ENCODE measurements at regions not wholly inside any gene's neighbourhood (a gene's known extent, or its start where the extent isn't known, plus 50 kb on each side); places are given as distances from the start of the nearest gene placed in this dataset.

DNA sequence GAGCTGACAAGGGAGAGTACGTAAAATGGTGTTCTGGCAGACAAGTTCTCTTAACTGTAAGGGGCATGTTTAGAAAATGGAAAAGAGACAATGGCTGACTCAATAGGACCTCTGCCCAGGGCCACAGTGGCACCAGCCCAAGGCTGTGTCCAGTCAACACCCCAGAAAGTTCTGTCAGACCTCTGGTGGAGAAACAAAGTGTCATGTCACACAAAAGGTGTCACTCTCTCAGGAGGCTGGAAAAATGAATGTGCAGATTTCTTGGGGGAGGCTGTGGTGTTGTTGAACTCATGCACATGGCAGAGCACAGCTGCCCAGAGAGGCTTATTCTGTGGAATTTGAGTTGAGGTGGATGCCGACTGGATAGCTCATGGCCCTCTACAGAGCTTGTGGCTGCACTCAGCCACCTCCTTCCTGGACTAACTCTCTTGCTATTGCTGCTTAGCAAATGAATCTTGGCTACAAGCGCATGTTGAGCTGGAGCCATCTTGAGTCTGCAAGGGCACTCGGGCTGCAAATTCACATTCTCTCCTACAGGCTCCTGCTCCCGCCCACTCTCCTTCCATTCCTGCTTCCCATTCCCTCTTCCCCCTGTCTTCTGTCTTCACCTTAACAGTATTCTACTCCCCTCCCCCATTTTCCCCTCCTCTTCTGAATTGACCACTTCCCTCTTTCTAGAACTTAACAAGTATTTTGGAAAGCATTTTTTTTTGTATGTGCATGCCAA lies 55.8 kb upstream of the SLC7A14 start:
- Mint-ChIP-seq H3K27me3 (no peaks in the 10 kb centered on the region), H3K4me1 (ENCODE audit: low read depth) (no peaks in the 10 kb centered on the region), H3K4me3 (no peak overlapping the region), H3K9me3 (no peaks in the 10 kb centered on the region), H3K27ac (no peak overlapping the region), H3K36me3 (ENCODE audit: low read depth) (no peaks in the 10 kb centered on the region)
- intact Hi-C loops (cut with micrococcal nuclease) = no loop called here

GRCh38 chr3:170640737-170641171 lies 54.9 kb upstream of the SLC7A14 start:
- Mint-ChIP-seq H3K4me3 (no peak overlapping the region), H3K4me1 (ENCODE audit: low read depth) (no peaks in the 10 kb centered on the region), H3K27ac (no peak overlapping the region), H3K27me3 (peaks cover 3% of the 10 kb centered on the region), H3K9me3 (no peaks in the 10 kb centered on the region), H3K36me3 (ENCODE audit: low read depth) (no peaks in the 10 kb centered on the region)
- intact Hi-C loops (cut with micrococcal nuclease) = no loop called here

- H3K9me3 Mint-ChIP-seq = no peaks in the 10 kb centered on the region
These were observed 53.1 kb upstream of the SLC7A14 start for GRCh38 chr3:170638988-170639387.

GRCh38 chr3:170637306-170637705 lies 51.4 kb upstream of the SLC7A14 start:
- Mint-ChIP-seq H3K4me1 (ENCODE audit: low read depth) (no peaks in the 10 kb centered on the region), H3K36me3 (ENCODE audit: low read depth) (no peaks in the 10 kb centered on the region), H3K27me3 (peaks cover 4% of the 10 kb centered on the region), H3K4me3 (no peak overlapping the region), H3K27ac (no peak overlapping the region), H3K9me3 (no peaks in the 10 kb centered on the region)
- intact Hi-C loops (cut with micrococcal nuclease) = no loop called here

More at GRCh38 chr3:170638988-170639387, 53.1 kb upstream of the SLC7A14 start:
- Mint-ChIP-seq H3K36me3 (ENCODE audit: low read depth) (no peaks in the 10 kb centered on the region), H3K27ac (no peak overlapping the region), H3K4me3 (no peak overlapping the region), H3K4me1 (ENCODE audit: low read depth) (no peaks in the 10 kb centered on the region), H3K27me3 (peaks cover 3% of the 10 kb centered on the region)
- intact Hi-C loops (cut with micrococcal nuclease) = no loop called here

DNA sequence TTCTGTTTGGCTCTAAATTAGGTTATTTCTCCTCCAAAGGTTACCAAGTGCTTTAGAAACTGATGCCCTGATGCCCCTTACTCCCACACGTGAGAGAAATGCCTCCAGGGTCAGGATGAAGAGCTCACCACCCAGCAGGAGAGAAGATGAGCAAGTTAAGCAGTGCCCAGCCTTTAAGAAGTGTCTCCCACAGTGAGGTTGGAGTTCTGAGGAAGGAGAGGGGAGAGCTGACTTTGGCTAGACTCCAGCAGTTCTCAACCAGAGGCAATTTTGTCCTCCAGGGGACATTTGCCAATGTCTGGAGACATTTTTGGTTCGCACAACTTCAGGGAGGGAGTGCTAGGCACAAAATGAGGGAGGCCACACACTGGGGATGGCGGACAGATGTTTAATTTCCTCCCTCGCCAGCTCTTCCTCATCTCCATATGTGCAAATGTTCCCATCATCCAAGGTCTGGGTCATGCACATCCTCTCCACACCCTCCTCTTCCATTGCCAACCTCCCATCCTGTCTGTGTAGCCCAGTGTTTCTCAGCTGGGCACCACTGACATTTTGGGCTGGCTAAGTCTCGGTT lies 50.6 kb upstream of the SLC7A14 start:
- H3K36me3 Mint-ChIP-seq (ENCODE audit: low read depth) = no peaks in the 10 kb centered on the region
- intact Hi-C loops (cut with micrococcal nuclease) = no loop called here
- H3K27me3 Mint-ChIP-seq = peaks cover 7% of the 10 kb centered on the region
- H3K4me3 Mint-ChIP-seq = no peak overlapping the region
- no peaks in the 10 kb centered on the region for H3K9me3 Mint-ChIP-seq
- no peak overlapping the region for H3K27ac Mint-ChIP-seq
- H3K4me1 Mint-ChIP-seq (ENCODE audit: low read depth) = no peaks in the 10 kb centered on the region
